ENCODE measurements at regions not wholly inside any gene's neighbourhood (a gene's known extent, or its start where the extent isn't known, plus 50 kb on each side); places are given as distances from the start of the nearest gene placed in this dataset.

DNA sequence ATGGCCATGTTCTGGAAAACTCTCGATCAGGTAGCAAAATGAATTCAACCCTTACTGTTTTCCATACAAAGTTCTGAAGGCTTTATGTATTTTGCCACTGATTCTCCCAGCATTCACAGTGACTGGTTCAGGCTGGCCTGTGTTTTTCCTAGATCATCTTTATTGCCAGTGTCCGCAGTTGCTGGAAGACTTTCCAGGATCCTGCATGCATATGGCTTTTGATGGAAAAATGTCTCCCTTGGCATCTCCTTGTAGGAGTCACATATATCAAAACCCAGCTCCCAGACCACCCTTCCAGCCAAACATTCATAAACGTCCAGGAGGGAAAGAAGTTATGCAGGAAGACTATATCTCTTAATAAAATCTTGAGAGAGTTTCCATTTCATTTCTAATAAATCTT is 588.8 kb downstream of the MAFB start:
- DNase-seq (ENCODE audit: insufficient read length, low spot score, missing footprints), result no peak

DNA sequence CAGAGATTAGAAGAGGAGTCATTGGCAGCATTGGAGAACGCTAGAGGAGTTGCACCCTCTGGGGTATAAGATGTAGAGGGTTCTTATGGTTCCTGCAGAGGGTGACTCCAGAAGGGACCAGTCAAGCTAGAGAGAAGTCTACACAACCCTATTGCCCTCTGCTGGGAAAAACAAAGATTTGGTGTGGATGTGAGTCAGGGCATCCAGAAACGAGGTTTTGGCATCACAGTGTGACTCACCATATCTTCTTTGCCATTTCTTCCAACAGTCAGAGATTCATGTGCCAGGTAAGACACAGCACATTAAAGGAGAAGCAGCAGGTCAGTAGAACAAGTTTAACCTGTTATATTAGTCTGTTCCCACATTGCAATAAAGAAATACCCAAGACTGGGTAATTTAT is 598.8 kb downstream of the MAFB start:
- no peaks in the 10 kb centered on the region for H3K4me1 ChIP-seq (ENCODE audit: insufficient read depth, low read length)
- H3K9me3 ChIP-seq (ENCODE audit: low read depth, low read length), result no peaks in the 10 kb centered on the region
- H3K27me3 ChIP-seq (ENCODE audit: insufficient read depth, low read length), result no peaks in the 10 kb centered on the region
- DNase-seq (ENCODE audit: insufficient read length, low spot score, missing footprints), result no peak
- H3K4me3 ChIP-seq (ENCODE audit: insufficient read depth, low read length), result no peak overlapping the region
- no peaks in the 10 kb centered on the region for H4K20me1 ChIP-seq (ENCODE audit: insufficient read depth, low read length)
- H3K27ac ChIP-seq (ENCODE audit: low read depth, low read length), result no peak overlapping the region
- H3K36me3 ChIP-seq (ENCODE audit: insufficient read depth, low read length), result no peaks in the 10 kb centered on the region
- no peak overlapping the region for H3K4me2 ChIP-seq (ENCODE audit: insufficient read depth, low read length)
- TF ChIP-seq, protein P1, sequence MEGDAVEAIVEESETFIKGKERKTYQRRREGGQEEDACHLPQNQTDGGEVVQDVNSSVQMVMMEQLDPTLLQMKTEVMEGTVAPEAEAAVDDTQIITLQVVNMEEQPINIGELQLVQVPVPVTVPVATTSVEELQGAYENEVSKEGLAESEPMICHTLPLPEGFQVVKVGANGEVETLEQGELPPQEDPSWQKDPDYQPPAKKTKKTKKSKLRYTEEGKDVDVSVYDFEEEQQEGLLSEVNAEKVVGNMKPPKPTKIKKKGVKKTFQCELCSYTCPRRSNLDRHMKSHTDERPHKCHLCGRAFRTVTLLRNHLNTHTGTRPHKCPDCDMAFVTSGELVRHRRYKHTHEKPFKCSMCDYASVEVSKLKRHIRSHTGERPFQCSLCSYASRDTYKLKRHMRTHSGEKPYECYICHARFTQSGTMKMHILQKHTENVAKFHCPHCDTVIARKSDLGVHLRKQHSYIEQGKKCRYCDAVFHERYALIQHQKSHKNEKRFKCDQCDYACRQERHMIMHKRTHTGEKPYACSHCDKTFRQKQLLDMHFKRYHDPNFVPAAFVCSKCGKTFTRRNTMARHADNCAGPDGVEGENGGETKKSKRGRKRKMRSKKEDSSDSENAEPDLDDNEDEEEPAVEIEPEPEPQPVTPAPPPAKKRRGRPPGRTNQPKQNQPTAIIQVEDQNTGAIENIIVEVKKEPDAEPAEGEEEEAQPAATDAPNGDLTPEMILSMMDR (IDR thresholded peaks at IDR 0.05; ENCODE audit: extremely low read depth, low read depth, low read length), result peak; percentile 14
- no peak overlapping the region for H2AFZ ChIP-seq (ENCODE audit: low read length)
- no peaks in the 10 kb centered on the region for H3K79me2 ChIP-seq (ENCODE audit: insufficient read depth, low read length)

More for the DNA sequence above, 588.8 kb downstream of the MAFB start:
- H3K27ac ChIP-seq (ENCODE audit: low read depth, low read length), result no peak overlapping the region
- no peak overlapping the region for H3K4me2 ChIP-seq (ENCODE audit: insufficient read depth, low read length)
- no peak overlapping the region for H3K4me3 ChIP-seq (ENCODE audit: insufficient read depth, low read length)
- H3K4me1 ChIP-seq (ENCODE audit: insufficient read depth, low read length), result no peaks in the 10 kb centered on the region
- no peaks in the 10 kb centered on the region for H4K20me1 ChIP-seq (ENCODE audit: insufficient read depth, low read length)
- H3K36me3 ChIP-seq (ENCODE audit: insufficient read depth, low read length), result no peaks in the 10 kb centered on the region
- H3K27me3 ChIP-seq (ENCODE audit: insufficient read depth, low read length), result no peaks in the 10 kb centered on the region
- TF ChIP-seq, protein P1 (IDR thresholded peaks at IDR 0.05; ENCODE audit: extremely low read depth, low read depth, low read length), result no peak
- H2AFZ ChIP-seq (ENCODE audit: low read length), result no peak overlapping the region
- H3K9me3 ChIP-seq (ENCODE audit: low read depth, low read length), result no peaks in the 10 kb centered on the region
- no peaks in the 10 kb centered on the region for H3K79me2 ChIP-seq (ENCODE audit: insufficient read depth, low read length)

DNA sequence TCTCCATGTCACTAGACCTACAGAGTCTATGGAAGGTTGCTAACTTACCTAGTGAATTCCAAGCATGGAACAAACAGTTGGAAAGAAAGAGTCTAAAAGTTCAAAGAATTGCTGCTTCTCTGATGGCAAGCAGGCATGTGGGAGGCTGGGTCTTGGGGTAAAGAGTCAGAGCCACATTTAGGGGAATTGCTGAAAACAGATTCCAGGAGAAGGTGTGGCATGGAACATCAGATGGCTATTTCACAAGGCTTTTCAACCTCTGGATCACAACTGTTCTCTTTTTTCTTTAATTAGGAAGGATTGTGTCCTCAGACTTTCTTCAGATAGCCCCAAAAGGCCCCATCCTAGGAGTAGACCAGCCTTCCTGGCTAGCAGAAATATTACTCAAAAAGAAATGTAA is 601.5 kb downstream of the MAFB start:
- no peak overlapping the region for H3K4me3 ChIP-seq (ENCODE audit: insufficient read depth, low read length)
- H3K4me2 ChIP-seq (ENCODE audit: insufficient read depth, low read length), result no peak overlapping the region
- DNase-seq (ENCODE audit: insufficient read length, low spot score, missing footprints), result no peak
- no peaks in the 10 kb centered on the region for H3K27me3 ChIP-seq (ENCODE audit: insufficient read depth, low read length)
- H2AFZ ChIP-seq (ENCODE audit: low read length), result no peak overlapping the region
- H4K20me1 ChIP-seq (ENCODE audit: insufficient read depth, low read length), result no peaks in the 10 kb centered on the region
- TF ChIP-seq, protein P1 (IDR thresholded peaks at IDR 0.05; ENCODE audit: extremely low read depth, low read depth, low read length), result no peak
- no peaks in the 10 kb centered on the region for H3K36me3 ChIP-seq (ENCODE audit: insufficient read depth, low read length)
- no peak overlapping the region for H3K27ac ChIP-seq (ENCODE audit: low read depth, low read length)
- H3K4me1 ChIP-seq (ENCODE audit: insufficient read depth, low read length), result no peaks in the 10 kb centered on the region
- H3K9me3 ChIP-seq (ENCODE audit: low read depth, low read length), result no peaks in the 10 kb centered on the region
- H3K79me2 ChIP-seq (ENCODE audit: insufficient read depth, low read length), result no peaks in the 10 kb centered on the region

- Histone ChIP-seq H3K4me2 (ENCODE audit: insufficient read depth, low read length) (no peak overlapping the region), H4K20me1 (ENCODE audit: insufficient read depth, low read length) (no peaks in the 10 kb centered on the region), H3K36me3 (ENCODE audit: insufficient read depth, low read length) (no peaks in the 10 kb centered on the region), H3K9me3 (ENCODE audit: low read depth, low read length) (no peaks in the 10 kb centered on the region), H3K4me1 (ENCODE audit: insufficient read depth, low read length) (no peaks in the 10 kb centered on the region), H3K79me2 (ENCODE audit: insufficient read depth, low read length) (no peaks in the 10 kb centered on the region), H3K4me3 (ENCODE audit: insufficient read depth, low read length) (no peak overlapping the region), H3K27me3 (ENCODE audit: insufficient read depth, low read length) (no peaks in the 10 kb centered on the region), H2AFZ (ENCODE audit: low read length) (no peak overlapping the region), H3K27ac (ENCODE audit: low read depth, low read length) (no peak overlapping the region)
- TF ChIP-seq, protein P1 (IDR thresholded peaks at IDR 0.05; ENCODE audit: extremely low read depth, low read depth, low read length), result no peak
- DNase-seq (ENCODE audit: insufficient read length, low spot score, missing footprints), result no peak
Measured at GRCh38 chr20:40085513-40085912, 603.5 kb downstream of the MAFB start.
